ENCODE measurements at regions not wholly inside any gene's neighbourhood (a gene's known extent, or its start where the extent isn't known, plus 50 kb on each side); places are given as distances from the start of the nearest gene placed in this dataset.

- no peak for DNase-seq (ENCODE audit: low read depth)
Observed at GRCh38 chr10:52965938-52966401, 193.4 kb upstream of the MBL2 start.

DNA sequence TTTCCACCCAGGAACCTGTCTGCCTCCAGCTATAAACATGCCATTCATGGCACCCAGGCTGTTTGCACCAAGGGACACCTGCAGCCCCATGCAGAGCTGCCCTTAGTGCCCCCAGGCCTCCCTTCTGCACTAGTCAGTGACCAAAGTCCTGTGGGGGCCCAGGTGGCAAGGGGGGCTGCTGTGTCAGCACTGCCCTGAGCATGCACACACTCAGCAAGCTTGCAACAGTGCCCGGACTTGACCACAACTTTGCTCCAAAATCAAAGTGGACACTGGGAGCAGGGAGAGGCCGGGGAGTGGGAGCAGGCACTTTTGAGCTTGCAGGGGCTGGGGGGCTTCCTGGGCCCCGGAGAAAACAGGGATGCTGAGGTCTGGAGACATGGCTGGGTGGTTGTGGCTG, 192.9 kb upstream of the MBL2 start:
- no peak for TF ChIP-seq CTCF (conservative IDR thresholded peaks at IDR 0.05; ENCODE audit: low read depth, low read length)
- no peak for DNase-seq (ENCODE audit: low read depth)
- no peak overlapping the region for H3K4me3 ChIP-seq (ENCODE audit: low read depth, low read length)

More at GRCh38 chr10:52965938-52966401, 193.4 kb upstream of the MBL2 start:
- no peak for TF ChIP-seq CTCF (conservative IDR thresholded peaks at IDR 0.05; ENCODE audit: low read depth, low read length)
- H3K4me3 ChIP-seq (ENCODE audit: low read depth, low read length) = no peak overlapping the region

GRCh38 chr10:52961323-52961722, 188.7 kb upstream of the MBL2 start:
- TF ChIP-seq CTCF (conservative IDR thresholded peaks at IDR 0.05; ENCODE audit: low read depth, low read length) = no peak
- no peak for DNase-seq (ENCODE audit: low read depth)

DNA sequence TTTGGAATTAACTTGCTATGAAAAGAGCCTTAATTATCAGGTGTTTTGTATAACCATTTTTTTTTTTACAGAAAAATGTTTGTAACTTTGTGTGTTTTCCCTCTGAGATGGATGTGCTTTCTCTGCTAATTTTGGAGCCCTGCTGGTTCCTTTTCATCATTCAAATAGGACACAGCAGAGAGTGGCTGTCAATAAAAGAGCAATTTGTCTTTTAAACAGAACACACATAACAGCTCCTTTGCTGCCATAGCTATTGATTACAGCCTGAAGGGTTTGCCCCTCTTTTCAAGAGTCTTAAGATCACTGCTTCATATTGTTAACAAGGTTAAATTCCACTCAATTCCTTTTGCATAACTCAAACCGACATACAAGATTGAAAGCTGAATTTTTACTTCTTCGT, 187.2 kb upstream of the MBL2 start:
- DNase-seq (ENCODE audit: low read depth) = no peak
- TF ChIP-seq CTCF (conservative IDR thresholded peaks at IDR 0.05; ENCODE audit: low read depth, low read length) = no peak
- no peak overlapping the region for H3K4me3 ChIP-seq (ENCODE audit: low read depth, low read length)

More at GRCh38 chr10:52961323-52961722, 188.7 kb upstream of the MBL2 start:
- H3K4me3 ChIP-seq (ENCODE audit: low read depth, low read length) = no peak overlapping the region

DNA sequence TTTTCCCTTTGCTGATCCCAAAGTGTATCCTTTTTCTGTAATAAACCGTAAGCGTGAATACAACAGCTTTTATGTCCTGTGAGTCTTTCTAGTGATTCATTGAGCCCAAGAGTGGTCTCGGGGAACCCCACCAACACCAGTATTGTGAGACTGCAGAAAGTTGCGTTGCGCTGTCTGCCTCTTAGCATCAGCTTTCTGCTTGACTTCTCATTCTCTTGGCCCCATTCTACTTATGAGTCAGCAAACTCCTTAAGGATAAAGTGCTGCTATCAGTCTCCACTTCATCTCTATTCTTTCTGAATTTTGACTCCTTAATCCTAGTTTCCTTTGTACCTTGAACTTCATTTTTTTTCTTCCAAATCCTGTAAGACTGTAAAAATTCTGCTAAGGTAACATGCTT, 184.3 kb upstream of the MBL2 start:
- H3K4me3 ChIP-seq (ENCODE audit: low read depth, low read length) = no peak overlapping the region
- peak; percentile 19 for DNase-seq (ENCODE audit: low read depth)
- no peak for TF ChIP-seq CTCF (conservative IDR thresholded peaks at IDR 0.05; ENCODE audit: low read depth, low read length)

DNA sequence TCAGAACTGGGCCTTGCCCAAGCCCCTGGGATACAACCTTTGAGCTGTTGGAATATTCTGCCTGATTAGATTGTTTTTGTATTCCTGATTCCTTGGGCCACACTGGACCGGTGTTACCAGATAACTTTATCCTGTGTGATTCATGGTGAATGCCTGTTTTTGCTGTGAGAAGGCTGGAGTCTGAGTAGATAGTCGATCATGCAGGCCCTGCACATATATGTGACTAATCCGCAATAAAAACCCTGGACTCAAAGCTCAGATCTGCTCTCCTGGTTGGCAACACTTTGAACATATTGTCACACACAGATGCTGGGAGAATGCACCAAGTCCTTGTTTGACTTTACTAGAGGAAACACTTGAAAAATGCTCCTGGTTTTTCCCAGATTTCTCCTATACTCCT, 183.9 kb upstream of the MBL2 start:
- peak; percentile 39 for DNase-seq (ENCODE audit: low read depth)
- TF ChIP-seq CTCF (conservative IDR thresholded peaks at IDR 0.05; ENCODE audit: low read depth, low read length) = no peak
- H3K4me3 ChIP-seq (ENCODE audit: low read depth, low read length) = no peak overlapping the region

DNA sequence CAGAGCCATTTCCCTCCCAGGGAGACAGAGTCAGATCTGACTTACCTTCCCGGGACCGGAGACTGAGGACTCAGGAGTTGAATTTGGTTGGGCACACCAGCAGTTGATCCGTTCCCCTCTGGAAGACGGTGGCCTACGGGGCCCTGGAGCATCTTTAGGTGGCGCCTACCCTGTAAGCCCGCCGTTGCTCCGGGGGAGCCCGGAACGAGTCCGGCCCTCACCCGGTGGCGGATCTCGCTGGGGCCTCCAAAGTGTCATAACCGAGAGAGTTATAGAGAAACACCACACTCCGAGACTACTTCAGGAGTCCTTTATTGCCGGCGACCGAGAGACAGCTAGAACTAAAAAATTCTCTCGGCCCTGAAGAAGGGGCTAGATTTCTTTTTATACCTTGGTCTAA, 182.8 kb upstream of the MBL2 start:
- no peak for DNase-seq (ENCODE audit: low read depth)
- no peak for TF ChIP-seq CTCF (conservative IDR thresholded peaks at IDR 0.05; ENCODE audit: low read depth, low read length)
- no peak overlapping the region for H3K4me3 ChIP-seq (ENCODE audit: low read depth, low read length)
